ENCODE measurements at regions not wholly inside any gene's neighbourhood (a gene's known extent, or its start where the extent isn't known, plus 50 kb on each side); places are given as distances from the start of the nearest gene placed in this dataset.

GRCh38 chr3:30945291-30945690 is 50.8 kb upstream of the GADL1 start:
- DNase-seq = no peak

GRCh38 chr3:30948426-30948825 is 54.0 kb upstream of the GADL1 start:
- DNase-seq = no peak

GRCh38 chr3:30951826-30952225 is 57.4 kb upstream of the GADL1 start:
- no peak for DNase-seq

- DNase-seq = no peak
These were observed 58.3 kb upstream of the GADL1 start for GRCh38 chr3:30952786-30953185.

GRCh38 chr3:30954426-30954825 is 60.0 kb upstream of the GADL1 start:
- no peak for DNase-seq

GRCh38 chr3:30962084-30962483 is 67.6 kb upstream of the GADL1 start:
- no peak for DNase-seq

- DNase-seq = no peak
These were observed 68.0 kb upstream of the GADL1 start for GRCh38 chr3:30962493-30962892.

- no peak for DNase-seq
These were observed 68.8 kb upstream of the GADL1 start for GRCh38 chr3:30963223-30963722.

GRCh38 chr3:30964612-30965011 is 70.2 kb upstream of the GADL1 start:
- no peak for DNase-seq

- DNase-seq = no peak
These were observed 72.4 kb upstream of the GADL1 start for GRCh38 chr3:30966896-30967295.

GRCh38 chr3:30970183-30970582 is 75.7 kb upstream of the GADL1 start:
- no peak for DNase-seq

GRCh38 chr3:30972449-30972848 is 78.0 kb upstream of the GADL1 start:
- DNase-seq = no peak

- DNase-seq = no peak
These were observed 79.6 kb upstream of the GADL1 start for GRCh38 chr3:30974071-30974470.

- no peak for DNase-seq
These were observed 83.1 kb upstream of the GADL1 start for GRCh38 chr3:30977592-30977991.

GRCh38 chr3:30980993-30981392 is 86.5 kb upstream of the GADL1 start:
- no peak for DNase-seq

GRCh38 chr3:30982416-30983075 is 88.1 kb upstream of the GADL1 start:
- no peak for DNase-seq

- DNase-seq = no peak
These were observed 90.6 kb upstream of the GADL1 start for GRCh38 chr3:30984855-30985749.

- DNase-seq = no peak
These were observed 92.1 kb upstream of the GADL1 start for GRCh38 chr3:30986551-30986950.

GRCh38 chr3:30988769-30989168 is 94.3 kb upstream of the GADL1 start:
- DNase-seq = no peak

- no peak for DNase-seq
These were observed 95.0 kb upstream of the GADL1 start for GRCh38 chr3:30989276-30990030.

GRCh38 chr3:30996467-30996866 is 102.0 kb upstream of the GADL1 start:
- DNase-seq = no peak

- no peak for DNase-seq
These were observed 108.3 kb upstream of the GADL1 start for GRCh38 chr3:31002730-31003129.

GRCh38 chr3:31004025-31004678 is 109.7 kb upstream of the GADL1 start:
- no peak for DNase-seq
